NCI-H2227 (cell line): ENCODE measurements at regions not wholly inside any gene's neighbourhood (a gene's known extent, or its start where the extent isn't known, plus 50 kb on each side); places are given as distances from the start of the nearest gene placed in this dataset.

Source experiments
- DNase-seq: peaks from one replicate; lab custom pipeline; 2025; ENCODE audit not compliant: unreplicated experiment; lab: John Stamatoyannopoulos, UW

- no peak for DNase-seq
These were observed 83.5 kb upstream of the MAX start for GRCh38 chr14:65185829-65186228.

GRCh38 chr14:65186951-65187350 lies 84.6 kb upstream of the MAX start:
- no peak for DNase-seq

GRCh38 chr14:65187421-65188049 lies 85.2 kb upstream of the MAX start:
- no peak for DNase-seq

GRCh38 chr14:65190312-65190711 lies 88.0 kb upstream of the MAX start:
- no peak for DNase-seq

GRCh38 chr14:65191716-65192115 lies 89.4 kb upstream of the MAX start:
- no peak for DNase-seq

GRCh38 chr14:65192686-65193085 lies 90.4 kb upstream of the MAX start:
- DNase-seq = no peak

GRCh38 chr14:65193916-65194590 lies 91.7 kb upstream of the MAX start:
- no peak for DNase-seq

GRCh38 chr14:65195042-65195719 lies 92.9 kb upstream of the MAX start:
- DNase-seq = no peak

- no peak for DNase-seq
These were observed 96.0 kb upstream of the MAX start for GRCh38 chr14:65198346-65198745.

- DNase-seq = no peak
These were observed 98.1 kb upstream of the MAX start for GRCh38 chr14:65200454-65200853.

GRCh38 chr14:65203574-65203973 lies 101.3 kb upstream of the MAX start:
- no peak for DNase-seq

- DNase-seq = no peak
These were observed 101.7 kb upstream of the MAX start for GRCh38 chr14:65204056-65204455.

GRCh38 chr14:65206078-65206447 lies 103.7 kb upstream of the MAX start:
- DNase-seq = no peak

- DNase-seq = no peak
These were observed 104.3 kb upstream of the MAX start for GRCh38 chr14:65206448-65207096.

GRCh38 chr14:65208548-65208947 lies 106.2 kb upstream of the MAX start:
- no peak for DNase-seq

GRCh38 chr14:65210118-65210821 lies 108.0 kb upstream of the MAX start:
- DNase-seq = no peak

GRCh38 chr14:65210822-65211182 lies 108.5 kb upstream of the MAX start:
- no peak for DNase-seq

- DNase-seq = no peak
These were observed 109.1 kb upstream of the MAX start for GRCh38 chr14:65211341-65211987.

- DNase-seq = no peak
These were observed 111.0 kb upstream of the MAX start for GRCh38 chr14:65213316-65213715.

GRCh38 chr14:65214741-65215140 lies 112.4 kb upstream of the MAX start:
- DNase-seq = no peak

GRCh38 chr14:65219353-65219752 lies 117.0 kb upstream of the MAX start:
- no peak for DNase-seq
